Activated CD4-positive, alpha-beta T cell treated with anti-CD3 and anti-CD28 coated beads, Interleukin-2, amount 10 ng/mL, durations not matched to agents 24 days and 14 days (primary cell): ENCODE measurements at regions not wholly inside any gene's neighbourhood (a gene's known extent, or its start where the extent isn't known, plus 50 kb on each side); places are given as distances from the start of the nearest gene placed in this dataset.

Experiments used
- DNase-seq: peaks from one replicate; pipeline ENCODE4 v3.0.0; 2022
- H3K27ac Mint-ChIP-seq: one replicate; pipeline ENCODE4 v1.8.0; 2022; ENCODE audit warnings: mild to moderate bottlenecking, mixed read lengths
- H3K27me3 Mint-ChIP-seq: one replicate; pipeline ENCODE4 v1.8.0; 2022; ENCODE audit warnings: mixed read lengths
- H3K36me3 Mint-ChIP-seq: one replicate; pipeline ENCODE4 v1.8.0; 2022; ENCODE audit warnings: low read depth, mild to moderate bottlenecking, mixed read lengths
- H3K4me1 Mint-ChIP-seq: one replicate; pipeline ENCODE4 v1.8.0; 2021; ENCODE audit warnings: mixed read lengths
- H3K4me3 Mint-ChIP-seq: one replicate; pipeline ENCODE4 v1.8.0; 2022; ENCODE audit warnings: mild to moderate bottlenecking, moderate library complexity, mixed read lengths
- H3K9me3 Mint-ChIP-seq: one replicate; pipeline ENCODE4 v1.8.0; 2021; ENCODE audit warnings: mixed read lengths
- intact Hi-C: fragments of 100-400 bp; cut with micrococcal nuclease; formaldehyde crosslinking; loops from one replicate; pipeline ENCODE4 v1.15.1; 2023

GRCh38 chr13:84460989-84461388 is 578.7 kb upstream of the SLITRK1 start:
- H3K27ac Mint-ChIP-seq = no peak overlapping the region
- H3K4me1 Mint-ChIP-seq = no peaks in the 10 kb centered on the region
- no peaks in the 10 kb centered on the region for H3K27me3 Mint-ChIP-seq
- H3K36me3 Mint-ChIP-seq = no peaks in the 10 kb centered on the region
- intact Hi-C loops = no loop called here
- no peak overlapping the region for H3K4me3 Mint-ChIP-seq
- H3K9me3 Mint-ChIP-seq = no peaks in the 10 kb centered on the region
- DNase-seq = no peak

DNA sequence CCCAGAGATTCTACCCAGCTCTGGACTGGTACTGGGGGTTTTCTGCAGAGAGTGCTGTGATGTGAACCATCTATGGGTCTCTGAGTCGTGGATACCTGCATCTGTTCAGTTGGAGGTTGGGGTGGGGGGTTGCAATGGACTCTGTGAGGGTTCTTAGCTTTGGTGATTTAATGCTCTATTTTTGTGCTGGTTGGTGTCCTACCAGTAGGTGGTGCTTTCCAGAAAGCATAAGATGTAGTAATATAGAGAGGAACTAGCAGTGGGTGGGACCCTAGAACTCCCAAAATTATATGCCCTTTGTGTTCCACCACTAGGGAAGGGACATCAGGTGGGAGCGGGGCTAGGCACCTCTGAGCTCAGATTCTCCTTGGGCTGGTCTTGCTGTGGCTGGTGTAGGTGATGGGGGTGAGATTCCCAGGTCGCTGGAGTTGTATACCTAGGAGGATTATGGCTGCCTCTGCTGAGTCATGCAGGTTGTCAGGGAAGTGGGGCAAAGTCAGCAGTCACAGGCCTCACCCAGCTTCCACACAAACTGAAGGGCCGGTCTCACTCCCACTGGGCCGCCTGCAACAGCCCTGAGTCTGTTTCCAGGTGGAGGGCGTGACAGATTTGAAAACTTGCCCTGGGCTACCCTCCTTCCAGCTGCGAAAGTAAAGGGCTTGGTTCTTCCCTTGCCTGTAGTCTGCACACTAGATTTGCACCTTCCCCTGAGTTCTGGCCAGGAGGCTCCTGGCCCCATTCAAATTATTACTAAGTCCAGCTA is 573.0 kb upstream of the SLITRK1 start:
- H3K9me3 Mint-ChIP-seq = no peaks in the 10 kb centered on the region
- no peak overlapping the region for H3K27ac Mint-ChIP-seq
- no peaks in the 10 kb centered on the region for H3K27me3 Mint-ChIP-seq
- no peak overlapping the region for H3K4me3 Mint-ChIP-seq
- intact Hi-C loops = no loop called here
- H3K36me3 Mint-ChIP-seq = no peaks in the 10 kb centered on the region
- DNase-seq = no peak
- H3K4me1 Mint-ChIP-seq = no peaks in the 10 kb centered on the region

- no peaks in the 10 kb centered on the region for H3K4me1 Mint-ChIP-seq
- no peaks in the 10 kb centered on the region for H3K27me3 Mint-ChIP-seq
- intact Hi-C loops = no loop called here
These were observed 565.3 kb upstream of the SLITRK1 start for GRCh38 chr13:84447640-84447978.

GRCh38 chr13:84446972-84447639 is 564.8 kb upstream of the SLITRK1 start:
- intact Hi-C loops = no loop called here

More at GRCh38 chr13:84447640-84447978, 565.3 kb upstream of the SLITRK1 start:
- H3K36me3 Mint-ChIP-seq = no peaks in the 10 kb centered on the region
- DNase-seq = no peak
- H3K9me3 Mint-ChIP-seq = no peaks in the 10 kb centered on the region
- H3K27ac Mint-ChIP-seq = no peak overlapping the region
- H3K4me3 Mint-ChIP-seq = no peak overlapping the region

GRCh38 chr13:84445776-84446175 is 563.5 kb upstream of the SLITRK1 start:
- intact Hi-C loops = no loop called here
- Mint-ChIP-seq H3K36me3 (no peaks in the 10 kb centered on the region), H3K27me3 (no peaks in the 10 kb centered on the region), H3K9me3 (no peaks in the 10 kb centered on the region), H3K4me3 (no peak overlapping the region), H3K4me1 (no peaks in the 10 kb centered on the region), H3K27ac (no peak overlapping the region)
- DNase-seq = no peak

More at GRCh38 chr13:84446972-84447639, 564.8 kb upstream of the SLITRK1 start:
- no peaks in the 10 kb centered on the region for H3K9me3 Mint-ChIP-seq
- H3K4me1 Mint-ChIP-seq = no peaks in the 10 kb centered on the region
- no peak for DNase-seq
- no peaks in the 10 kb centered on the region for H3K36me3 Mint-ChIP-seq
- H3K4me3 Mint-ChIP-seq = no peak overlapping the region
- no peaks in the 10 kb centered on the region for H3K27me3 Mint-ChIP-seq
- H3K27ac Mint-ChIP-seq = no peak overlapping the region

DNA sequence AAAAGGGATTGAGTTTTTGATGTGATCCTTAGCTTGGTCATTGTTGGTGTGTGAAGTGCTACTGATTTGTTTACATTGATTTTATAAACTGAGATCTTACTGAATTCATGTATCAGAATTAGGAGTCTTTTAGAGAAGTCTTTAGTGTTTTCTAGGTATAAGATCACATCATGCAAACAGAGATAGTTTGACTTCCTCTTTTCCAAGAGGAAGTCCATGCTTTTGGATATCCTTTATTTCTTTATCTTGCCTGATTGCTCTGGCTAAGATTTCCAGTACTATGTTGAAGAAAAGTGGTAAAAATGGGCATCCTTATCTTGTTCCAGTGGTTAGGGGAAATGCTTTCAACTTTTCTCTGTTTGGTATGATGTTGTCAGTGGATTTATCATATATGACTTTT is 561.2 kb upstream of the SLITRK1 start:
- intact Hi-C loops = no loop called here
- Mint-ChIP-seq H3K27ac (no peak overlapping the region), H3K4me3 (no peak overlapping the region), H3K4me1 (no peaks in the 10 kb centered on the region), H3K36me3 (no peaks in the 10 kb centered on the region), H3K9me3 (no peaks in the 10 kb centered on the region), H3K27me3 (no peaks in the 10 kb centered on the region)
- no peak for DNase-seq

DNA sequence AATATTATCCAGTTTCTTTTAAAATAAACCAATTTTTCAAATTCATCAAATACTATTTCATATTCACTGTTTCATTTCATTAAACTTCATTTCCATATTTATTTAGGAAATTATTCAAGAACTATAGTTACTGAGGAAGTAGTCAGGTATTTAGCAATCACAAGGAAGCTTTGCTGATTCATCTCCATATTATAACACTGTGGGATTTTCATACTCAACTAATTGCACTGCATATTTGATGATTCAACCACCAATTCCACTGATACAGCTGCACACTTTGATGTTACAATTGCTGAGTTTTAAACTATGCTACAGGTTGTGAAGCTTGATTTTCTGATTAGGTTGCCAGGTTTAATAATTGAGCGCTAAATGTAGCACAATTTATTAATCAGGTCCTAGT is 556.8 kb upstream of the SLITRK1 start:
- intact Hi-C loops = no loop called here

DNA sequence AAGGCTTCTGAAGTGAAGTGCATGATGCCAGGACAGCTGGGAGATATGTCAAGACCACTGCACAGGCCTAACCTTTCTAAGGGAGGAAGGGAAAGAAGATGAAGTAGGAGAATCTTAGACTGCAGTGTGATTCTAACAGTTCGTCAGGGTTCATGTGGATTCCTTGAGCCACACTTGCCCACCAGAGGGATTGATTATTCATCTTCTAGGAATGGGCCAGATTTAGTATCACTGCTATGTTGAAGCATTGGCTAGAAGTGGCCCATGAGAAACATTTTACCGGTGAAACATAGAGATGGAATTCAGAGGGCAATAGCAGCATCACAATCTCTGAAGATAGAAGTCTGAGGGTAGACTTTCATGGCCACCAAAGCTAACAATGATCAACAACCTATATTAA is 550.8 kb upstream of the SLITRK1 start:
- Mint-ChIP-seq H3K36me3 (no peaks in the 10 kb centered on the region), H3K27me3 (no peaks in the 10 kb centered on the region), H3K4me3 (no peak overlapping the region), H3K27ac (no peak overlapping the region), H3K4me1 (no peaks in the 10 kb centered on the region), H3K9me3 (no peaks in the 10 kb centered on the region)
- intact Hi-C loops = no loop called here
- no peak for DNase-seq

More for the DNA sequence above, 556.8 kb upstream of the SLITRK1 start:
- H3K4me3 Mint-ChIP-seq = no peak overlapping the region
- no peak for DNase-seq
- no peaks in the 10 kb centered on the region for H3K36me3 Mint-ChIP-seq
- H3K27ac Mint-ChIP-seq = no peak overlapping the region
- H3K27me3 Mint-ChIP-seq = no peaks in the 10 kb centered on the region
- no peaks in the 10 kb centered on the region for H3K9me3 Mint-ChIP-seq
- no peaks in the 10 kb centered on the region for H3K4me1 Mint-ChIP-seq

GRCh38 chr13:84431646-84432045 is 549.4 kb upstream of the SLITRK1 start:
- no peak overlapping the region for H3K4me3 Mint-ChIP-seq
- intact Hi-C loops = no loop called here
- H3K27me3 Mint-ChIP-seq = no peaks in the 10 kb centered on the region
- no peak overlapping the region for H3K27ac Mint-ChIP-seq
- DNase-seq = no peak
- H3K9me3 Mint-ChIP-seq = no peaks in the 10 kb centered on the region
- H3K36me3 Mint-ChIP-seq = no peaks in the 10 kb centered on the region
- no peaks in the 10 kb centered on the region for H3K4me1 Mint-ChIP-seq

GRCh38 chr13:84430446-84430845 is 548.2 kb upstream of the SLITRK1 start:
- Mint-ChIP-seq H3K27me3 (no peaks in the 10 kb centered on the region), H3K4me3 (no peak overlapping the region), H3K36me3 (no peaks in the 10 kb centered on the region), H3K9me3 (no peaks in the 10 kb centered on the region), H3K27ac (no peak overlapping the region), H3K4me1 (no peaks in the 10 kb centered on the region)
- DNase-seq = no peak
- intact Hi-C loops = no loop called here

- Mint-ChIP-seq H3K9me3 (no peaks in the 10 kb centered on the region), H3K36me3 (no peaks in the 10 kb centered on the region), H3K4me1 (no peaks in the 10 kb centered on the region), H3K27ac (no peak overlapping the region), H3K27me3 (no peaks in the 10 kb centered on the region), H3K4me3 (no peak overlapping the region)
- DNase-seq = no peak
- intact Hi-C loops = no loop called here
These were observed 547.7 kb upstream of the SLITRK1 start for GRCh38 chr13:84430015-84430414.

- Mint-ChIP-seq H3K27me3 (no peaks in the 10 kb centered on the region), H3K9me3 (peaks cover 7% of the 10 kb centered on the region), H3K36me3 (no peaks in the 10 kb centered on the region), H3K4me3 (no peak overlapping the region), H3K4me1 (no peaks in the 10 kb centered on the region), H3K27ac (no peak overlapping the region)
- no peak for DNase-seq
- intact Hi-C loops = no loop called here
These were observed 535.8 kb upstream of the SLITRK1 start for GRCh38 chr13:84418041-84418440.

DNA sequence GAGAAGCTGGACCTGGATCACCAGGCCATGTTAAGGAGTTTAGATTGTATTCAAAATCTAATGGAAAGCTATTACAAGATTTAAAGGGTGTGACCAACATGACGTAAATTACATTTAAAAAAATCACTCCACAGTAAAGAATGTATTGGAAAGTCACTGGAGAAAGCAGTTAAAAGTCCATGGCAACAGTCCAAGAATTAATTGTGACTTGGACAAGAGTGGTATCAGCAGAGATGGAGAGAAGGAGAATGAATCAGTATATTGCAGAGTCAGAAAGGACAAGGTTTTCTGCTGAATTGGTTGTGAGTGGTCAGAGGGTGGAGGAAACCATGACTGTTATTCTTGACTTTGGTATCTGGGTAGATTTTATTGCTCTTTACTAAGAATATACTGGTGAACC is 535.1 kb upstream of the SLITRK1 start:
- Mint-ChIP-seq H3K9me3 (peaks cover 7% of the 10 kb centered on the region), H3K36me3 (no peaks in the 10 kb centered on the region), H3K4me3 (no peak overlapping the region), H3K27me3 (no peaks in the 10 kb centered on the region), H3K4me1 (no peaks in the 10 kb centered on the region), H3K27ac (no peak overlapping the region)
- intact Hi-C loops = no loop called here
- DNase-seq = no peak

DNA sequence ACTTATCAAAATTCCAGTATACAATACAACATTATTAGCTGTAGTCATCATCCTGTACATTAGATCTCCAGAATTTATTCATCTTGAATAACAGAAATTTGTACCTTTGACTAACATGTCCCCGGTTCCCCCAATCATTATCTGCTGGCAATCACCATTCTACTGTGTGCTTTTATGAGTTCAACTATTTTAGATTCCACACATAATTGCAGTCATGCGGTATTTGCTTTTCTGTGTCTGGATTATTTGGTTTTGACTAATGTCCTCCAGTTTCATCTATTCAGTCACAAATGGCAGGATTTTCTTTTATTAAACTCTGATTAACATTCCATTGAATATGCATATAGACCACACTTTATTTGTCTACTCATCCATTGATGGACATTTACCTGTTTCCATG is 530.7 kb upstream of the SLITRK1 start:
- no peak for DNase-seq
- Mint-ChIP-seq H3K4me3 (no peak overlapping the region), H3K27me3 (no peaks in the 10 kb centered on the region), H3K27ac (no peak overlapping the region), H3K4me1 (no peaks in the 10 kb centered on the region), H3K36me3 (no peaks in the 10 kb centered on the region), H3K9me3 (no peaks in the 10 kb centered on the region)
- intact Hi-C loops = no loop called here

GRCh38 chr13:84405286-84405685 is 523.0 kb upstream of the SLITRK1 start:
- intact Hi-C loops = no loop called here
- H3K4me1 Mint-ChIP-seq = no peaks in the 10 kb centered on the region
- H3K4me3 Mint-ChIP-seq = no peak overlapping the region
- H3K9me3 Mint-ChIP-seq = no peaks in the 10 kb centered on the region
- no peak for DNase-seq
- no peak overlapping the region for H3K27ac Mint-ChIP-seq
- H3K27me3 Mint-ChIP-seq = no peaks in the 10 kb centered on the region
- H3K36me3 Mint-ChIP-seq = no peaks in the 10 kb centered on the region
